ENCODE measurements at regions not wholly inside any gene's neighbourhood (a gene's known extent, or its start where the extent isn't known, plus 50 kb on each side); places are given as distances from the start of the nearest gene placed in this dataset.
"Not testable (repeated sequence)": the region's sequence is repeated elsewhere in the genome, so short reads cannot be mapped to it uniquely, and the experiment has no call there.

DNA sequence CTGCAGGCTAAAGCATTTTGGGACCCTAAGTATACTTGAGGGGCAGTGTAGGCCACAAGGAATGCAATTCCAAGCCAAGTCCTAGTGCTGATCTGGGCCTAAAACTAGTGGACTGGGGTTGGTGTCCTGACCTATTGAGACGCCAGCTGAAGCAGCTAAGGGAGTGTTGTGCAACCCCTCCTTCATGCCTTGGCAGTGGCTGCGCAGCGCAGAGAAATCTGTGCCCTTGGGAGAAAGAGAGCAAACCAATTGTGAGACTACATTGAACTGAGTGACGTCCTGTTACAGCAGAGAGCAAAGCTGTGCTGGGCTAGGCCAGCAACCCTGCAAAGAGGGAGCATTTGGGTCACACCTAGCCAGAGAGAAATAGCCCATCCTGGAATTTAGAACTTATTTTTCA, 2715.0 kb upstream of the PCDH20 start:
- no peak for TF ChIP-seq CTCF (IDR thresholded peaks at IDR 0.05; ENCODE audit: insufficient read depth, low read length, poor library complexity, severe bottlenecking)
- H3K27me3 ChIP-seq (replicated peaks; ENCODE audit: control insufficient read depth, insufficient read depth, low read length) = no peaks in the 10 kb centered on the region
- no peaks in the 10 kb centered on the region for H3K36me3 ChIP-seq (ENCODE audit: control insufficient read depth, insufficient read depth, low read length)
- H3K4me3 ChIP-seq (replicated peaks; ENCODE audit: low read depth, low read length) = no peak overlapping the region
- no peak for DNase-seq (ENCODE audit: extremely low read depth, insufficient read length)

DNA sequence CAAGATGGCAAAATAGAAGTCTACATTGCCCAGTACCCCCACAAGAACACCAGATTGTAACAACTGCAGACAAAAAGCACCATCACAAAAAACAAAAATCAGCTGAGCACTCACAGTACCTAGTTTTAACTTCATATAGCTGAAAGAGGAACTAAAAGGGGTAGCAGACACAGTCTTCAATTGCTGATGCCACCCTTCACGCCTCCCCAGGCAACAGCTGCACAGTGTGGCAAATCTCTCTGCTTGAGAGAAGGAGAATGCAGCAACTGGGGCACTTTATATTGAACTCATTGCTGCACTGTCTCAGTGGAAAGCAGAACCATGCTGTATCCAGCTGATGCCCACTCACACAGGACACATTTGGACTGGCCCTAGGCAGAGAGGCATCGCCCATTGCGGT, 2714.5 kb upstream of the PCDH20 start:
- no peak overlapping the region for H3K4me3 ChIP-seq (replicated peaks; ENCODE audit: low read depth, low read length)
- H3K36me3 ChIP-seq (ENCODE audit: control insufficient read depth, insufficient read depth, low read length) = no peaks in the 10 kb centered on the region
- no peak for DNase-seq (ENCODE audit: extremely low read depth, insufficient read length)
- H3K27me3 ChIP-seq (replicated peaks; ENCODE audit: control insufficient read depth, insufficient read depth, low read length) = no peaks in the 10 kb centered on the region
- TF ChIP-seq CTCF (IDR thresholded peaks at IDR 0.05; ENCODE audit: insufficient read depth, low read length, poor library complexity, severe bottlenecking) = no peak

GRCh38 chr13:64127856-64128255, 2712.2 kb upstream of the PCDH20 start:
- TF ChIP-seq CTCF (IDR thresholded peaks at IDR 0.05; ENCODE audit: insufficient read depth, low read length, poor library complexity, severe bottlenecking) = no peak

GRCh38 chr13:64127192-64127591, 2711.5 kb upstream of the PCDH20 start:
- H3K27me3 ChIP-seq (replicated peaks; ENCODE audit: control insufficient read depth, insufficient read depth, low read length) = no peaks in the 10 kb centered on the region
- DNase-seq (ENCODE audit: extremely low read depth, insufficient read length) = no peak
- H3K4me3 ChIP-seq (replicated peaks; ENCODE audit: low read depth, low read length) = no peak overlapping the region
- TF ChIP-seq CTCF (IDR thresholded peaks at IDR 0.05; ENCODE audit: insufficient read depth, low read length, poor library complexity, severe bottlenecking) = no peak
- H3K36me3 ChIP-seq (ENCODE audit: control insufficient read depth, insufficient read depth, low read length) = no peaks in the 10 kb centered on the region

More at GRCh38 chr13:64127856-64128255, 2712.2 kb upstream of the PCDH20 start:
- Histone ChIP-seq H3K27me3 (replicated peaks; ENCODE audit: control insufficient read depth, insufficient read depth, low read length) (no peaks in the 10 kb centered on the region), H3K4me3 (replicated peaks; ENCODE audit: low read depth, low read length) (no peak overlapping the region), H3K36me3 (ENCODE audit: control insufficient read depth, insufficient read depth, low read length) (no peaks in the 10 kb centered on the region)
- no peak for DNase-seq (ENCODE audit: extremely low read depth, insufficient read length)

DNA sequence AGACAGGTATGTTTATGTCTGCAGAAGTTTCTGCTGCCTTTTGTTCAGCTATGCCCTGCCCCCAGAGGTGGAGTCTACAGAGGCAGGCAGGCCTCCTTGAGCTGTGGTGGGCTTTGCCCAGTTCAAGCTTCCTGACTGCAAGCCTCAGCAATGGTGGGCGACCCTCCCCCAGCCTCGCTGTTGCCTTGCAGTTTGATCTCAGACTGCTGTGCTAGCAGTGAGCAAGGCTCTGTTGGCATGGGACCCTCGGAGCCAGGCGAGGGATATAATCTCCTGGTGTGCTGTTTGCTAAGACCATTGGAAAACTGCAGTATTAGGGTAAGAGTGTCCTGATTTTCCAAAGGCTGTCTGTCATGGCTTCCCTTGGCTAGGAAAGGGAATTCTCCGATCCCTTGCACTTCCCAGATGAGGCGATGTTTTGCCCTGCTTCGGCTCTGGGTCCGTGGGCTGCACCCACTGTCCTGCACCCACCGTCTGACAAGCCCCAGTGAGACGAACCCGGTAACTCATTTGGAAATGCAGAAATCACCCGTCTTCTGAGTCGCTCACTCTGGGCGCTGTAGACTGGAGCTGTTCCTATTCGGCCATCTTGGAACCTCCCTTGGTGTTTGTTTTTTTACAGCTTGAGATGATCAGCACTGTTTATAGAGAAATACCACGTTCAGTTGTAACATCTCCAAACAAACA, 2705.5 kb upstream of the PCDH20 start:
- not testable (repeated sequence) for H3K4me3 ChIP-seq (replicated peaks; ENCODE audit: low read depth, low read length); H3K36me3 ChIP-seq (ENCODE audit: control insufficient read depth, insufficient read depth, low read length); DNase-seq (ENCODE audit: extremely low read depth, insufficient read length); H3K27me3 ChIP-seq (replicated peaks; ENCODE audit: control insufficient read depth, insufficient read depth, low read length)

GRCh38 chr13:64099994-64100393, 2684.3 kb upstream of the PCDH20 start:
- DNase-seq (ENCODE audit: extremely low read depth, insufficient read length) = no peak
- H3K4me3 ChIP-seq (replicated peaks; ENCODE audit: low read depth, low read length) = no peak overlapping the region
- no peaks in the 10 kb centered on the region for H3K36me3 ChIP-seq (ENCODE audit: control insufficient read depth, insufficient read depth, low read length)

More at GRCh38 chr13:64099994-64100393, 2684.3 kb upstream of the PCDH20 start:
- TF ChIP-seq CTCF (IDR thresholded peaks at IDR 0.05; ENCODE audit: insufficient read depth, low read length, poor library complexity, severe bottlenecking) = no peak
- H3K27me3 ChIP-seq (replicated peaks; ENCODE audit: control insufficient read depth, insufficient read depth, low read length) = no peaks in the 10 kb centered on the region
